K562 (cell line): ENCODE measurements at regions not wholly inside any gene's neighbourhood (a gene's known extent, or its start where the extent isn't known, plus 50 kb on each side); places are given as distances from the start of the nearest gene placed in this dataset.
A peak's percentile ranks its signal among the peaks of the same experiment; 100 is the strongest.
"Not testable (repeated sequence)": the region's sequence is repeated elsewhere in the genome, so short reads cannot be mapped to it uniquely, and the experiment has no call there.

Experiments used
- ATAC-seq: fragments of 200-7000 bp; cut with Tn5 transposase; 3 replicates; pipeline ENCODE4 v1.9.1; 2020; ENCODE audit warnings: moderate library complexity
- BruUV-seq: library from RNA; stranded (reverse); fragments of 400-500 nt; replicated peaks from 2 replicates; lab custom pipeline; 2021; lab: Mats Ljungman, UMichigan
- CTCF ChIA-PET: fragments of 300-600 bp; formaldehyde crosslinking; extraction: SDS; loops from one replicate; lab custom pipeline; 2021; ENCODE audit warnings: low intra/inter-chr PET ratio; lab: Yijun Ruan, JAX
- POLR2A ChIA-PET: fragments of 300-600, 350-650 bp; sonication (Branson Sonifier 250); formaldehyde crosslinking; extraction: SDS; loops from one replicate; lab custom pipeline; 2021; ENCODE audit warnings: antibody characterized with exemption, inconsistent platforms; lab: Yijun Ruan, JAX
- DNase-seq, 4 experiments: peaks; one replicate each; pipeline versions ENCODE4 v3.0.0 to v3.0.0-alpha.2; 2011 to 2018; ENCODE audit warnings: low spot score in 3 of 4, mixed read lengths in 3 of 4; ENCODE audit errors: extremely low read depth in 1 of 4
- FAIRE-seq: peaks from 2 replicates; lab custom pipeline; 2011; peaks lifted over from hg19 to GRCh38; lab: Jason Lieb, UNC
- H2AFZ ChIP-seq: 2 replicates; pipeline ENCODE4 v1.6.0; 2011; ENCODE audit warnings: low read depth, low read length, control low read depth, inconsistent platforms
- H3K27ac ChIP-seq: fragments of 200-600 bp; 3 replicates; pipeline ENCODE4 v1.8.0; 2011; ENCODE audit warnings: low read depth, mild to moderate bottlenecking, control low read depth, inconsistent platforms, low read length, moderate library complexity, mixed read lengths; ENCODE audit errors: extremely low read depth
- H3K27me3 ChIP-seq, 2 experiments: fragments of 300-600 bp in 1 of 2; 2 replicates in 1 of 2; 3 replicates in 1 of 2; pipeline versions ENCODE4 v1.6.0 to v1.8.0; 2011; ENCODE audit warnings: inconsistent platforms in 2 of 2, low read length in 2 of 2, mild to moderate bottlenecking in 1 of 2, mixed read lengths in 1 of 2, moderate library complexity in 1 of 2; ENCODE audit not compliant: control insufficient read depth in 2 of 2, insufficient read depth in 2 of 2
- H3K36me3 ChIP-seq: fragments of 300-600 bp; 3 replicates; pipeline ENCODE4 v1.8.0; 2011; ENCODE audit warnings: mild to moderate bottlenecking, low read length, inconsistent platforms; ENCODE audit not compliant: control insufficient read depth, insufficient read depth
- H3K4me1 ChIP-seq, 2 experiments: fragments of 200-600 bp in 1 of 2; replicated peaks in 1 of 2; 2 replicates in 1 of 2; 3 replicates in 1 of 2; pipeline versions ENCODE4 v1.5.1 to v1.8.0; 2011; ENCODE audit warnings: inconsistent platforms in 2 of 2, low read length in 2 of 2, mild to moderate bottlenecking in 1 of 2, mixed read lengths in 1 of 2, moderate library complexity in 1 of 2; ENCODE audit not compliant: control insufficient read depth in 2 of 2, insufficient read depth in 2 of 2
- H3K4me2 ChIP-seq: 2 replicates; pipeline ENCODE4 v1.6.1; 2011; ENCODE audit warnings: low read length, control low read depth, inconsistent platforms, mixed read lengths; ENCODE audit not compliant: insufficient read depth
- H3K4me3 ChIP-seq: fragments of 200-600 bp; sonication (generic), shearing (Covaris generic); 2 replicates; pipeline ENCODE4 v1.5.1; 2016; ENCODE audit warnings: control low read depth, inconsistent platforms
- H3K79me2 ChIP-seq: fragments of 200-600 bp; 3 replicates; pipeline ENCODE4 v1.8.0; 2011; ENCODE audit warnings: low read length, inconsistent platforms; ENCODE audit not compliant: control insufficient read depth, insufficient read depth
- H3K9ac ChIP-seq, 2 experiments: 2 replicates each; pipeline versions ENCODE4 v1.6.0 to v1.6.1; 2011; ENCODE audit warnings: low read depth in 2 of 2, low read length in 2 of 2, control low read depth in 1 of 2, inconsistent platforms in 1 of 2, mild to moderate bottlenecking in 1 of 2, mixed read lengths in 1 of 2; ENCODE audit not compliant: insufficient read depth in 1 of 2
- H3K9me1 ChIP-seq: one replicate; pipeline ENCODE4 v1.6.0; 2011; ENCODE audit warnings: inconsistent platforms, mild to moderate bottlenecking, low read length, moderate library complexity; ENCODE audit not compliant: control insufficient read depth, insufficient read depth
- H3K9me3 ChIP-seq: replicated peaks from 2 replicates; pipeline ENCODE4 v1.5.1; 2011; ENCODE audit warnings: low read depth, low read length, inconsistent platforms; ENCODE audit not compliant: control insufficient read depth, insufficient read depth
- H4K20me1 ChIP-seq: replicated peaks from 2 replicates; pipeline ENCODE4 v1.6.1; 2011; ENCODE audit warnings: low read length, inconsistent platforms, mixed read lengths; ENCODE audit not compliant: control insufficient read depth, insufficient read depth
- CEBPB ChIP-seq: fragments of 450-650 bp; IDR thresholded peaks from 2 replicates; pipeline ENCODE4 v1.6.1; 2016; ENCODE audit warnings: missing genetic modification characterization, missing compliant biosample characterization
- EHMT2 ChIP-seq: fragments of 450-650 bp; IDR thresholded peaks from 2 replicates; pipeline ENCODE4 v1.6.1; 2018; ENCODE audit warnings: antibody characterized with exemption
- MAFK ChIP-seq: IDR thresholded peaks from 2 replicates; pipeline ENCODE4 v1.6.1; 2011; ENCODE audit warnings: low read length, improper control_type of control experiment
- WGBS: fragments of 100-300 bp; shearing (Covaris generic); methylation state at CpG from one replicate; pipeline ENCODE4 v1.1.6; 2016; ENCODE audit warnings: low coverage, mixed read lengths; ENCODE audit not compliant: insufficient coverage; ENCODE audit errors: missing lambda C conversion rate; 5-methylcytosine and 5-hydroxymethylcytosine counted together
- in situ Hi-C: fragments of 300-500 bp; cut with MboI; formaldehyde crosslinking; loops from 4 replicates; pipeline ENCODE4 v1.15.0; 2018; ENCODE audit warnings: inconsistent platforms, mixed read lengths
- intact Hi-C: fragments of 100-400 bp; cut with micrococcal nuclease; formaldehyde crosslinking; loops from 2 replicates; pipeline ENCODE4 v1.14.2; 2022

- no peak for TF ChIP-seq EHMT2
- TF ChIP-seq MAFK, result no peak
Measured at GRCh38 chr6:167221400-167222201, 63.8 kb upstream of the GPR31 start (continued).

GRCh38 chr6:167225566-167226382 lies 65.3 kb upstream of the UNC93A start:
- H3K27ac ChIP-seq, in situ Hi-C loops, DNase-seq, H3K4me2 ChIP-seq, CTCF ChIA-PET, H3K4me3 ChIP-seq, H3K9me1 ChIP-seq, FAIRE-seq, BruUV-seq, H4K20me1 ChIP-seq, intact Hi-C loops, ATAC-seq, H2AFZ ChIP-seq, H3K4me1 ChIP-seq, H3K36me3 ChIP-seq, H3K79me2 ChIP-seq, H3K9me3 ChIP-seq, H3K9ac ChIP-seq: not testable (repeated sequence)
- peaks cover 22 to 44% of the 10 kb centered on the region in 2 experiments; a peak in 4 of 5 replicates for H3K27me3 ChIP-seq
- POLR2A ChIA-PET, result interaction anchor here (0.6 kb wide), 1 partner anchor 544 kb away, joined by 3 read pairs; no protein-coding TSS in a partner anchor
- WGBS, result 6% methylated on average over 8 of the region's 13 CpGs
- TF ChIP-seq CEBPB (tag), result 0 out of 2 replicates have a peak, but pooled peaks have one; percentile 27
